NCI-H345 treated with DMSO at 0.1 percent for 48 hours (cell line): ENCODE measurements at regions not wholly inside any gene's neighbourhood (a gene's known extent, or its start where the extent isn't known, plus 50 kb on each side); places are given as distances from the start of the nearest gene placed in this dataset.

ENCODE experiments used
- DNase-seq: peaks from one replicate; lab custom pipeline; 2025; ENCODE audit not compliant: unreplicated experiment; lab: John Stamatoyannopoulos, UW

DNA sequence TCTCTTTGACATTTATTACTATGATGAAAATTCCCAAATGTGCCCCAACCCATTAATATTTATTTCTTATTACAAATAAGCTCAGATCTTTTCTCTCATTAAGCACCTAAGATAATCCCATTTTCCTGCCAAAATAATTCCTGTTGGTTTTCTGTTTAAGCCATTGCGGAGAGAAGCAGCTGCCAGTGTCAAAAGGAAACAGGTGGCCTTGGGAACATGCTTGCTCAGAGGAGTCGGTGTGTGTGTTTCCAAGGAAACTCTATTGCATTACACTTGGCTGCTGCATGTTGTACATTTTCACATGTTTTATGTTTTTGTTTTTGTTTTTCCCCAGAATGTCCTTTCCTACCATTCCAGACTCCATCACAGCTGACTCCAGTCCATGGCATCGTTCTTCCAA, 56.4 kb downstream of the CD24 start:
- no peak for DNase-seq

DNA sequence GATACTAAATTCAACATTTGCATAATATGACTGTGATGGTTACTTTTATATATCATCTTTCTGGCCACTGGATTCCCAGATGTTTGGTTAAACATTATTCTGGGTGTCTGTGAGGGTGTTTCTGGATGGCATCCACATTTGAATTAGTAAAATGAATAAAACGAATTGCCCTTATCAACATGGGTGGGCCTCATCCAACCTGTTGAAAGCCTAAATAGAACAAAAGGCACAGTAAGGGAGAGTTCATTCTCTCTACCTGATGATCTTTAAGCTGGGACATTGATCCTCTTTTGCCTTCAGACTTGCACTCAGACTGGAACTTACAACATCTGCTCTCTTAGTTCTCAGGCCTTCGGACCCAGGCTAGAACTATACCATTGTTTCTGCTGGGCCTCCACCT, 57.6 kb downstream of the CD24 start:
- no peak for DNase-seq

DNA sequence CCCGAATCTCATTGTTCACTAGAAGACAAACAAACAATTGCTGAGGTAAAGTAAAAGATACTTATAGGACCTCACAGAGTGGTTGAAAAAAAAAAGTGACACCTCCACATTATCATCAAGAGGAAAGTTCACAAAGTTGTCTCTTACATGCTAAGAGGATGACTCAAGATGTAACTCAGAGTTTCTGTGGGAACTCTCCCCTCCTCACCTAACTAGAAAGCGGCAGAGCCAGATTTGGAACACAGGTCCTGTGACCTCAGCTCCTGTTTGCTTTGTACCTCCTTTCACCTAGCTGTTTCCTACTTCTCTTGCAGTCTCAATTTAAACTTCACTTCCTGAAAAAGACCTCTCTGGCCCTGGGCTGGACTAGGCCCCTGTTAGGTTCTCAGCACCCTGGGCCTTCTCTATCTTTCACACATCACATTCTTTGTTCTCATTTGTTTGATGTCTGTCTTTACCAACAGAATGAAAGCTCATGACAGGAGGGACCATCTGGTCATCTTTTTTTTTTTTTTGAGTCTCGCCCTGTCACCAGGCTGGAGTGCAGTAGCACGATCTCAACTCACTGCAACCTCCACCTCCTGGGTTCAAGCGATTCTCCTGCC, 60.8 kb downstream of the CD24 start:
- no peak for DNase-seq

- DNase-seq, result no peak
These were observed 61.4 kb downstream of the CD24 start for GRCh38 chr6:106913111-106913510.

DNA sequence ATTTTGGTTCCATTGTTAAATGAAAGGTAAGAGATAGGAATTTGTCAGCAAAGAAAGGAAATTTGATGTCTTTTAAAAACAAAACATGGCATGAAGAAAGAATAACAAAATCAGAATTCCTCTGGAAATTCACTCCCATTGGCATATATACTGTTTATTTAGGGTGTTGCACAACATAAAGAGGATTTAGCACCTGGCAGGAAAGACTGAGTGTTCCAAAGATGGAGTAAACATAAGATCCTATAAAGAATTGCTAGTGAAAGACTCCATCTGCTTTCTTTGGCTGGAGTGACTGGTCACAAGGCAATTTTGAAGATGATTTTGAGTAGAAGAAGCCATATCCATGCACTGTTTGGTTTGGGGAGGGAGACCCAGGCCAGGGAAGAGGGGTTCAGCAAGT, 62.4 kb downstream of the CD24 start:
- no peak for DNase-seq

GRCh38 chr6:106910999-106911949, 63.3 kb downstream of the CD24 start:
- no peak for DNase-seq

GRCh38 chr6:106908386-106908840, 66.1 kb downstream of the CD24 start:
- no peak for DNase-seq

DNA sequence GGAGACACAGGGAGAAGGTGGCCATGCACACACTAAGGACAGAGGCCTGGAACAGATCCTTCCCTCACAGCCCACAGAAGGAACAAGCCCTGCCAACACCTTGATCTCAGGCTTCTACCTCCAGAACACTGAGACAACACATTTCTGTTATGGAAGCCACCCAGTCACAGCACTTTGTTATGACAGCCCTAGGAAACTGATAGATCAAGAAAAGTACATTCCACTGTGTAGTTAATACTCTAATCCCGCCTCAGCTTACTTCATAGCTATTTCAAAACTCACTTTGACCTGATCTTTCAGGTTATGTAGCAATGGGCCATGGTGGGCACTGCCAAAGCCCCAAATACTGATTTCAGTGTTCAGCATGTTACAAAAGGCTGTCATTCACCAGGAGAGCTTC, 66.8 kb downstream of the CD24 start:
- no peak for DNase-seq

- no peak for DNase-seq
These were observed 68.3 kb downstream of the CD24 start for GRCh38 chr6:106906232-106906631.

DNA sequence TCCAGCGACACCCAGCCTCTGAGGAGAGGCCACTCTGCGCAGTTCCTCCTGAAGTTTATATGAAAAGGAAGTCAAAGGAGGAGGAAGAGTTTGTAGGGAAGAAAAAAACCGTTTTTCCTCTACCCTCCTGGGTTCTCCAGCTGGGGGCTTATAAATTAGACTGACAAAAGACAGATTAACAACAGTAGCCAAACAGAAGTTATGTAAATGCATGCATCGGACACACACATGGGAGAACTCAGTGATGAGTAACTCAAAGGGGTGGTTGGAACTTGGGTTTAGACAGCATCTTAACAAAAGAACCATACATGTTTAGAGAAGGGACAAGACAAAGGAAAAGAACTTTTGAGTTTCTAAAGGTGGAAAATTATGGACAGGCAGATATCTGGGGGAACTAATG, 71.2 kb downstream of the CD24 start:
- DNase-seq, result no peak

DNA sequence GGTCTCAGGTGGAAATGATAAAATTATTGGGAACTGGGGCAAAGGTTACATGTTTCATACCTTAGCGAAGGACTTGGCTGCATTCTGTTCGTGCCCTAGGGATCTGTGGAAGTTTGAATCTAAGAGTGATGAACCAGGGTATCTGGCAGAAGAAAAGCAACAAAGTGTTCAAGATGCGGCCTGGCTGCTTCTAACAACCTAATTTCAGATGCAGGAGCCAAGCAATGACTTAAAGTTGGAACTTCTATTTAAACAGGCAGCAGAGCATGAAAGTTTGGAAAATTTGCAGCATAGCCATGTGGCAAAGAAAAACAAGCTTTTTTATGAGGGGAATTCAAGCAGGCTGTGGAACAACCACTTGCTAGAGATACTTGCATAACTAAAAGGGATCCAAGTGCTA, 73.5 kb downstream of the CD24 start:
- DNase-seq, result no peak

DNA sequence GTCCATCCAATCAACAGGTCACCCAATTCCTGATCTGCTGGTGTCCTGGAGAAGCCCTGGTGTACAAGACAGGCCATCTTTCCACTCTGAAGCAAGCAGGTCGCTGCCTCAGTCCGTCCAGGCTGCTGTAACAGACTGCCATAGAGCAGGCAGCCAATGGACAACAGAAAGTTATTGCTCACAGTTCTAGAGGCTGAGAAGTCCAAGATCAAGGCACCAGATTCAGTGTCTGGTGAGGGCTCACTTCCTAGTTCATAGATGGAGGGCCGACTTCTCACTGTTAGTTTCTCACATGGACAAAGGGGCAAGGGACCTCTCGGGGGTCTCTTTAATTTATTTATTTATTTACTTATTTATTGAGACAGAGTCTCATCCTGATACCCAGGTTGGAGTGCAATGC, 74.8 kb downstream of the CD24 start:
- DNase-seq, result no peak

- no peak for DNase-seq
These were observed 76.9 kb downstream of the CD24 start for GRCh38 chr6:106897580-106897979.

DNA sequence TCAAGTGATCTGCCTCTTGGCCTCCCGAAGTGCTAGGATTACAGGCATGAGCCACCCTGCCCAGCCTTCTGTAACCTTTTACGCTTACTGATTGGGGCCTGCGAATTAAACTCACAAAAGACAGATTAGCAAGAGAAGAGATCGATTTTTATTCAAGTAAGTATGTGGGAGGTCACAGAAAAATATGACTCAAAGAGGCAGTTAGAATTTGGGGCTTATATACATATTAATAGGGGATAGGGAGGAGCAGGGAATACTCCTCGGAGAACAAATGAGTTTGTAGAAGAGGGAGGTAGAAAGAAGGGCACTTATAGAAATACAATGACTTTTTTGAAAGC, 78.9 kb downstream of the CD24 start:
- no peak for DNase-seq

- DNase-seq, result no peak
These were observed 79.4 kb downstream of the CD24 start for GRCh38 chr6:106894978-106895702.

DNA sequence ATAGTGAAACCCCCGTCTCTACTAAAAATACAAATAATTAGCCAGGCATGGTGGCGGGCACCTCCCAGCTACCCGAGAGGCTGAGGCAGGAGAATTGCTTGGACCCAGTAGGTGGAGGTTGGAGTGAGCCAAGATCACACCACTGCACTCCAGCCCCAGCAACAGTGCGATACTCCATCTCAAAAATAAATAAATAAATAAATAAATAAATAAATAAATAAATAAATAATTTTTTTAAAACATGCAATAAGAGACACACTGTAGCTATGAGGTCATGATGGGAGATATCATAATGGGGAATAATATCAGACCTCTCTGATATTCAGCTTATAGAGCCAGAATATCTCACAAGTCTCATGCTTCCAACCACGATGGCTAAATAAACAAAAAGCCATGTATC, 82.3 kb downstream of the CD24 start:
- DNase-seq, result no peak

- DNase-seq, result no peak
These were observed 84.1 kb downstream of the CD24 start for GRCh38 chr6:106890447-106890846.

DNA sequence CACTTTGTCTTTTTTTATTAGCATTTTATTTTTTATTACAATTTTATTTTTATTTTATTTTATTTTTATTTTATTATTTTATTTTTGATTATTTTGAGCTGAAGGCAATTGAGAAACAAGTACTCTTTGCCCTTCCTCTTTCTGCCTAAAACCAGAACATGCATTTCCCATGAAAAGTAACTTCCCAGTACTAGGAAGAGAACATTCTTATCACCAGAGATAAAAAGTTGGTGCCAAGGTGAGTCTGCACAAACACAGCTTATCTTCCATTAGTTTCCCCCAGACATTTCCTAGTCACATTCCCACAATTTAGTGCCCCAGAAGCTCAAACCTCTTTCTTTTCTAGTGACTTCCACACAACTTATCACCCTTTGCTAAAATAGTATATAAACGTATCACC, 84.8 kb downstream of the CD24 start:
- no peak for DNase-seq

- peak; percentile 10 for DNase-seq
These were observed 87.4 kb downstream of the CD24 start for GRCh38 chr6:106886922-106887797.

DNA sequence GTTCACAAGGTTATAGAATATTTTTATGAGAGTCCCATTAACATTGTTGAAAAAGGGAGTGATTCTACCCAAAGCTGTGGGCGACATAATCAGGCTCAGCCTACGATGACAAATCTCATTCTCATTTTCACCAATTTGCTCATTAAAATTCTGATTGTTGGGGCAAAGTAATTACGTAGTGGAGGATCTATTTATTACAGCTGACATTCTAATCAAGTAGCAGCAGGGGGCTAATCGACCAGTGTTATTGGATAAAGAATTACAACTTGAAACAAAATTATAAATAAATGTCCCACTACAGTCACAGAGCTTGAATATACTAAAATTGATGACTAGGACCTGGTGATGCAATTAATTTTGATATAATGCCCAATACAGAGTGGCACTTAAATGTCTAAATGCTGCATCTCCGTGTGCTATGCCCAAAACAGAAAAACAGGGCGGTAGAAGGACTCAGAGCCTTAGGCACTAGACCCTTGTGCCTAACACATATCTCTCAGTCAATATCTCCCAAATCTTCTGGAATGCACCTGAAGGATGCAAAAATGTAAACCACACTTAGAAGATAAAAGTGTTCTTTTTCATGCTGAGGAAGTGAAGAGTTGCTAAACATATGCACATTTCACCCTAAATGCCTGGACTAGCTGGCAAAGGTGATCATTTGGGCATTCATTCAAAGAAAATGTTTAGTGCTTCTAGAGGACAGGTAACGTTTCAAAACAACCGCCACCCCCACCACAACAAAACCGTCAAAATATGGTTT, 88.3 kb downstream of the CD24 start:
- no peak for DNase-seq
